Nephron (organoid): ENCODE measurements at regions not wholly inside any gene's neighbourhood (a gene's known extent, or its start where the extent isn't known, plus 50 kb on each side); places are given as distances from the start of the nearest gene placed in this dataset.

Source experiments
- H3K27ac Mint-ChIP-seq, 3 experiments: 2 replicates each; pipeline ENCODE4 v1.8.0; 2020; ENCODE audit warnings: mixed read lengths in 3 of 3, mild to moderate bottlenecking in 2 of 3, moderate library complexity in 1 of 3
- H3K27me3 Mint-ChIP-seq: 2 replicates; pipeline ENCODE4 v1.8.0; 2021; ENCODE audit warnings: low read depth, mild to moderate bottlenecking, moderate library complexity, mixed read lengths
- H3K36me3 Mint-ChIP-seq: 2 replicates; pipeline ENCODE4 v1.8.0; 2020; ENCODE audit warnings: low read depth, mixed read lengths
- H3K4me1 Mint-ChIP-seq: 2 replicates; pipeline ENCODE4 v1.8.0; 2020; ENCODE audit warnings: mixed read lengths
- H3K4me3 Mint-ChIP-seq, 3 experiments: 2 replicates each; pipeline ENCODE4 v1.8.0; 2020; ENCODE audit warnings: mild to moderate bottlenecking in 3 of 3, mixed read lengths in 3 of 3, moderate library complexity in 2 of 3
- H3K9me3 Mint-ChIP-seq: 2 replicates; pipeline ENCODE4 v1.8.0; 2020; ENCODE audit warnings: mixed read lengths
- TF ChIP-seq, protein P1 (sequence below), 3 experiments: fragments of 200-600 bp; sonication (generic); IDR thresholded peaks; one replicate each; pipeline ENCODE4 v1.5.0; 2021; ENCODE audit warnings: antibody characterized with exemption in 3 of 3; ENCODE audit not compliant: unreplicated experiment in 3 of 3

DNA sequence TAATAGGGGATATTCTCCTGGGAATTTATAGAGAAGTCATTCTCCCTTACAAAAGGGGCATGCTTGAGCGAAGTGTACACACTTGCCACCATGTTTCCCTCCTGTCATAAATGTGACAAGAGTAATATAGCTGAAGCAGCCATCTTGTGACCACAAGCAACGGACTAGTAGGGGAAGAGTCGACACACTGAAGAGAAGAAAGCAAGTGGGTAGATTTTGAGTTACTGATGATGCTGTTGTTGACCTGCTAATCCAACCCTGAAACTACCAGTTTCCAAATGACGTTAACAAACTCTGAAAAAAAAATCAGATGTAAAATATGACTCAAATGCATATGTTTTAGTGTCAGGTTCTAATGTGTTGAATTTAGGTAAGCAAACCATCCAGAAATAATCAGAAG is 350.4 kb downstream of the CDH10 start:
- H3K4me3 Mint-ChIP-seq, result no peak overlapping the region
- no peaks in the 10 kb centered on the region for H3K27me3 Mint-ChIP-seq
- H3K27ac Mint-ChIP-seq, result no peak overlapping the region
- H3K36me3 Mint-ChIP-seq, result no peaks in the 10 kb centered on the region
- no peaks in the 10 kb centered on the region for H3K4me1 Mint-ChIP-seq
- TF ChIP-seq, protein P1, sequence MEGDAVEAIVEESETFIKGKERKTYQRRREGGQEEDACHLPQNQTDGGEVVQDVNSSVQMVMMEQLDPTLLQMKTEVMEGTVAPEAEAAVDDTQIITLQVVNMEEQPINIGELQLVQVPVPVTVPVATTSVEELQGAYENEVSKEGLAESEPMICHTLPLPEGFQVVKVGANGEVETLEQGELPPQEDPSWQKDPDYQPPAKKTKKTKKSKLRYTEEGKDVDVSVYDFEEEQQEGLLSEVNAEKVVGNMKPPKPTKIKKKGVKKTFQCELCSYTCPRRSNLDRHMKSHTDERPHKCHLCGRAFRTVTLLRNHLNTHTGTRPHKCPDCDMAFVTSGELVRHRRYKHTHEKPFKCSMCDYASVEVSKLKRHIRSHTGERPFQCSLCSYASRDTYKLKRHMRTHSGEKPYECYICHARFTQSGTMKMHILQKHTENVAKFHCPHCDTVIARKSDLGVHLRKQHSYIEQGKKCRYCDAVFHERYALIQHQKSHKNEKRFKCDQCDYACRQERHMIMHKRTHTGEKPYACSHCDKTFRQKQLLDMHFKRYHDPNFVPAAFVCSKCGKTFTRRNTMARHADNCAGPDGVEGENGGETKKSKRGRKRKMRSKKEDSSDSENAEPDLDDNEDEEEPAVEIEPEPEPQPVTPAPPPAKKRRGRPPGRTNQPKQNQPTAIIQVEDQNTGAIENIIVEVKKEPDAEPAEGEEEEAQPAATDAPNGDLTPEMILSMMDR (IDR thresholded peaks at IDR 0.05; ENCODE audit: unreplicated experiment in 3 of 3), result no peak
- H3K9me3 Mint-ChIP-seq, result no peaks in the 10 kb centered on the region

DNA sequence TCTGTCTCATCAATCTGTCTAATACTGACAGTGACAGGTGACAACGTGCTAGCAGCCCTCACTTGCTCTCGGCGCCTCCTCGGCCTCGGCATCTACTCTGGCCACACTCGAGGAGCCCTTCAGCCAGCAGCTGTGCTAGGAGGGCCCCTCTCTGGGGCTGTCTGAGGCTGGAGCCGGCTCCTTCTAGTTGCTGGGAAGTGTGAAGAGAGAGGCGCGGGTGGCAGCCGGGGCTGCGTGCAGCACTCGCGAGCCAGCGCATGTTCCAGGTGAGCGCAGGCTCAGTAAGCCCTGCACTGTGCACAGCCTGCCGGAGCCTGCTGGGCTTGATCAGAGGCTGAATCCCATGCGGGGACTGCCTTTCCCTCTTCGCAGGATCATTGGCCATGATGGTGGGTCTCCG is 330.7 kb downstream of the CDH10 start:
- Mint-ChIP-seq H3K27ac (no peak overlapping the region), H3K4me3 (no peak overlapping the region), H3K36me3 (no peaks in the 10 kb centered on the region), H3K9me3 (peaks cover 25% of the 10 kb centered on the region), H3K27me3 (no peaks in the 10 kb centered on the region), H3K4me1 (no peaks in the 10 kb centered on the region)
- TF ChIP-seq, protein P1 (IDR thresholded peaks at IDR 0.05; ENCODE audit: unreplicated experiment in 3 of 3), result no peak

DNA sequence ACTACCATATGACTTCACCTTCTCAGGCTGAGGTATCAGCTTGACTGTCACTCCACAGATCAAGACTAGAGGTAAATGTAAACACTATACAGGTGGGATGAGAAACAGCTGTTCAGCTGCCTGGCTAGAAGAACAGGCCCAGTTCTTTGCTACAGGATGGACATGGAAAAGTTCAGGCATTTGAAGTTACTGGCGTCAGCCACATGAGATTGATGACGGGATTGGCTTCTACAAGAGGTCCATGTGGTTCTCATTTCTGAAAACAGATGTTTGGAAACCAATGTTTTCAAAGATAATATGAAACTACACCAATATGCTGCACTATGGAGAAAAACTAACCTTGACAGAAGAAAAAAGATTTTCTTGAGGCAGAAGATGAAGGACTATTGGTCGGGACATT is 324.1 kb downstream of the CDH10 start:
- TF ChIP-seq, protein P1 (IDR thresholded peaks at IDR 0.05; ENCODE audit: unreplicated experiment in 3 of 3), result no peak
- H3K27ac Mint-ChIP-seq, result no peak overlapping the region
- no peaks in the 10 kb centered on the region for H3K4me1 Mint-ChIP-seq
- peaks cover 11% of the 10 kb centered on the region for H3K9me3 Mint-ChIP-seq
- H3K27me3 Mint-ChIP-seq, result no peaks in the 10 kb centered on the region
- no peak overlapping the region for H3K4me3 Mint-ChIP-seq
- no peaks in the 10 kb centered on the region for H3K36me3 Mint-ChIP-seq

GRCh38 chr5:24325306-24325832 is 319.4 kb downstream of the CDH10 start:
- TF ChIP-seq, protein P1 (IDR thresholded peaks at IDR 0.05; ENCODE audit: unreplicated experiment in 3 of 3), result no peak
- no peak overlapping the region for H3K4me3 Mint-ChIP-seq
- no peaks in the 10 kb centered on the region for H3K27me3 Mint-ChIP-seq
- no peaks in the 10 kb centered on the region for H3K36me3 Mint-ChIP-seq
- no peaks in the 10 kb centered on the region for H3K9me3 Mint-ChIP-seq
- no peak overlapping the region for H3K27ac Mint-ChIP-seq
- H3K4me1 Mint-ChIP-seq, result no peaks in the 10 kb centered on the region

DNA sequence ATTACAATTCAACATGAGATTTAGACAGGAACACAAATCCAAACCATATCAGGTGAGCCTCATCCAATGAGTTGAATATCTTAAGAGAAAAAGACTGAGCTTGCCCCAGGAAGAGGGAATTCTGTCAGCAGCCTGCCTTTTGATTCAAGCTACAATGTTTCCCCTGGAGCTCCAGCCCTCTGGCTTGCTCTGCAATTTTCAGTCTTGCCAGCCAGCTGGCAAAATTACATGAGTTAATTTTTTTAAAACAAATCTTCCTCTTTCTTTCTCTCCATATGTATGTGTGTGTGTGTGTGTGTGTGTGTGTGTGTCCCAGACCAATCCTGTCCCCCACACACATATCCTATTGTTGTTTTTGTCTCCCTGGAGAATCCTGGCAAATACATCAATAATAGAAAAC is 313.2 kb downstream of the CDH10 start:
- TF ChIP-seq, protein P1 (IDR thresholded peaks at IDR 0.05; ENCODE audit: unreplicated experiment in 3 of 3), result no peak
- no peaks in the 10 kb centered on the region for H3K27me3 Mint-ChIP-seq
- no peak overlapping the region for H3K4me3 Mint-ChIP-seq
- no peaks in the 10 kb centered on the region for H3K4me1 Mint-ChIP-seq
- H3K9me3 Mint-ChIP-seq, result no peaks in the 10 kb centered on the region
- H3K27ac Mint-ChIP-seq, result no peak overlapping the region
- H3K36me3 Mint-ChIP-seq, result no peaks in the 10 kb centered on the region

GRCh38 chr5:24347158-24347557 is 297.6 kb downstream of the CDH10 start:
- Mint-ChIP-seq H3K9me3 (no peaks in the 10 kb centered on the region), H3K27me3 (peaks cover 7% of the 10 kb centered on the region), H3K4me3 (no peak overlapping the region), H3K27ac (no peak overlapping the region), H3K4me1 (peaks cover 7% of the 10 kb centered on the region), H3K36me3 (no peaks in the 10 kb centered on the region)
- TF ChIP-seq, protein P1 (IDR thresholded peaks at IDR 0.05; ENCODE audit: unreplicated experiment in 3 of 3), result no peak
